AG04449 (cell line): ENCODE measurements at regions not wholly inside any gene's neighbourhood (a gene's known extent, or its start where the extent isn't known, plus 50 kb on each side); places are given as distances from the start of the nearest gene placed in this dataset.

ENCODE experiments used
- CTCF ChIA-PET: fragments of 350-600 bp; formaldehyde crosslinking; extraction: SDS; loops from one replicate; lab custom pipeline; 2021; ENCODE audit warnings: antibody characterized with exemption; lab: Yijun Ruan, JAX
- POLR2A ChIA-PET: fragments of 400-600, 350-600 bp; formaldehyde crosslinking; extraction: SDS; loops from one replicate; lab custom pipeline; 2020; ENCODE audit warnings: antibody characterized with exemption, inconsistent platforms; lab: Yijun Ruan, JAX
- DNase-seq: peaks from one replicate; pipeline ENCODE4 v3.0.0-alpha.2; 2010; ENCODE audit warnings: low read depth, low spot score
- H3K4me3 ChIP-seq: 2 replicates; pipeline ENCODE4 v1.5.1; 2011; ENCODE audit warnings: low read depth, mild to moderate bottlenecking, control low read depth, low read length
- TF ChIP-seq, protein P1 (sequence below): IDR thresholded peaks from one replicate; pipeline ENCODE4 v1.5.1; 2011; ENCODE audit warnings: mild to moderate bottlenecking, moderate library complexity, low read length, control low read depth, inconsistent platforms; ENCODE audit not compliant: insufficient read depth; ENCODE audit errors: missing control alignments

DNA sequence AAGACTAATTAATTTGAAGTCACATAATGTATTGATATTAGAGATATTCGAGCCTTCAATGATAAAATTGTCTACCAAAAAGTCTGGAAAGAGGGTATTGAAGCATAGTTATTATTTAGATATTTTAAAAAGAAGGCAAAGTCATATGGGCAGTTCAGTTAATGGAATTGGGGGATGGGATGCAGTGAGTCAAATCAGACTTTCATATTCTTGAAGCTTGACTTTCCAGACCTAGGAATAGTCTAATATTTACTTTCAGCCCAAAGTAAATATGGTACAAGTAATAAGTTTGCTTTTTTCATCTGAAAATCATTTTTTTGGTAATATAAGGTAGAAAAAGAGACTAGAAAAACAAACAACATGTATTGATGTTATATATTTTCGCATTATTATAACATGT lies 2017.8 kb downstream of the C4orf33 start:
- TF ChIP-seq, protein P1, sequence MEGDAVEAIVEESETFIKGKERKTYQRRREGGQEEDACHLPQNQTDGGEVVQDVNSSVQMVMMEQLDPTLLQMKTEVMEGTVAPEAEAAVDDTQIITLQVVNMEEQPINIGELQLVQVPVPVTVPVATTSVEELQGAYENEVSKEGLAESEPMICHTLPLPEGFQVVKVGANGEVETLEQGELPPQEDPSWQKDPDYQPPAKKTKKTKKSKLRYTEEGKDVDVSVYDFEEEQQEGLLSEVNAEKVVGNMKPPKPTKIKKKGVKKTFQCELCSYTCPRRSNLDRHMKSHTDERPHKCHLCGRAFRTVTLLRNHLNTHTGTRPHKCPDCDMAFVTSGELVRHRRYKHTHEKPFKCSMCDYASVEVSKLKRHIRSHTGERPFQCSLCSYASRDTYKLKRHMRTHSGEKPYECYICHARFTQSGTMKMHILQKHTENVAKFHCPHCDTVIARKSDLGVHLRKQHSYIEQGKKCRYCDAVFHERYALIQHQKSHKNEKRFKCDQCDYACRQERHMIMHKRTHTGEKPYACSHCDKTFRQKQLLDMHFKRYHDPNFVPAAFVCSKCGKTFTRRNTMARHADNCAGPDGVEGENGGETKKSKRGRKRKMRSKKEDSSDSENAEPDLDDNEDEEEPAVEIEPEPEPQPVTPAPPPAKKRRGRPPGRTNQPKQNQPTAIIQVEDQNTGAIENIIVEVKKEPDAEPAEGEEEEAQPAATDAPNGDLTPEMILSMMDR, result no peak
- POLR2A ChIA-PET, result no interaction called here
- CTCF ChIA-PET, result no interaction called here
- no peak for DNase-seq
- H3K4me3 ChIP-seq, result no peak overlapping the region

DNA sequence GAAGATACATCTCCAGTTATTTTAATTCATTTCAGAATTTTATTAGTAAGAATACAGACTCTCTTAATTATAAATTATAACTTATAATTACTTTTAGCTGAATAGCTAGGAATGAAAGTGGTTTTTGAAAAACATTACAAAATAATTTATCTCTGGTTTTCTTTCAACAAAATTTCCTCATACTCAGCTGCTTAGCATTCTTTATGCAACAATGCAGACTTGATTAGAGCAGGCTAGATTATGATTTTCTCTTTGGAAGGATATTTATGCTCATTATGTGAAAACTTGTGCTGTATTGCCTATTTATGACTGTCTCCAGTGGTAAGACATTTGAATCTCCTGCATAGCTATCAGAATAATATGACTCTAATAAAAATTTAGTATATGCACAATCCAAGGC lies 2023.7 kb downstream of the C4orf33 start:
- ChIA-PET POLR2A (no interaction called here), CTCF (no interaction called here)
- DNase-seq, result no peak
- TF ChIP-seq, protein P1, result no peak
- H3K4me3 ChIP-seq, result no peak overlapping the region

DNA sequence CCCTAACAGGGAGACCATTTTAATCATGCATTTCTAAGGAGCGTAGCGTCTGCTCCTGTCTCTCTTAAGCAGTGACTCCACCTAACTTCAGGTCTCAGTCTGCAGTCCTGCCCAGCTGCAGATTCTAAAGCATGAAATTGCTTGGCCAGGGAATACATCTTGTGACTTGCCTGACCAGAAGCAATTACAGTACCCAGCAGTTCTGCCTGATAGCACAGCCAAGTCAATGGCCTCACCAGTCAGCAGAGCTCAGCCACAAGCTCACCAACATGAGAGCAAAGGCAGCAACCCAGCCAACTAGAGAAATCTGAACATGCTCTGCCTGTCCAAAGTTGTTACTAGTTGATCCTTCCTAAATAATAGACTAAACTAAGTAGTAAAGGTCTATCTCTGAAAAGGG lies 2011.9 kb upstream of the PCDH10 start:
- no peak overlapping the region for H3K4me3 ChIP-seq
- DNase-seq, result no peak
- POLR2A ChIA-PET, result no interaction called here
- TF ChIP-seq, protein P1, result no peak
- CTCF ChIA-PET, result no interaction called here

DNA sequence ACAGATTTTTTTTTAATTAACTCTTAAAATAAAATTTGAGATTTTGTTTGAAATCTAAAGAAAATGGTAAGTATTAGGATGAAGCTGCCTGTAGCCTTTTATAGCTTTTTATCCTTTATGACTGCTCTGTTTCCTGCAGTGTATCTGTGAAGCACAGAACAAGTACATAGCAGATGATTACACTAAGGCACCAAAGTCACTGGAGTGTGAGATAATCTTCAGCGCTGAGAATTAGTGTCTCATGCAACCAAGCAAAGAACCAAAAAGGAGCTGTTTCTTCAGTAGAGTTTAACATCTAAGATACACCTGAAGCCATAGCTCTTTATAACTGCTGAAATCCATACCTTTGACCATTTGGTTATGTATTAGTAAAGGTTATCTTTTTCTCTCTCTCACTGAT lies 1989.8 kb upstream of the PCDH10 start:
- no peak overlapping the region for H3K4me3 ChIP-seq
- ChIA-PET CTCF (no interaction called here), POLR2A (no interaction called here)
- TF ChIP-seq, protein P1, result no peak
- no peak for DNase-seq

DNA sequence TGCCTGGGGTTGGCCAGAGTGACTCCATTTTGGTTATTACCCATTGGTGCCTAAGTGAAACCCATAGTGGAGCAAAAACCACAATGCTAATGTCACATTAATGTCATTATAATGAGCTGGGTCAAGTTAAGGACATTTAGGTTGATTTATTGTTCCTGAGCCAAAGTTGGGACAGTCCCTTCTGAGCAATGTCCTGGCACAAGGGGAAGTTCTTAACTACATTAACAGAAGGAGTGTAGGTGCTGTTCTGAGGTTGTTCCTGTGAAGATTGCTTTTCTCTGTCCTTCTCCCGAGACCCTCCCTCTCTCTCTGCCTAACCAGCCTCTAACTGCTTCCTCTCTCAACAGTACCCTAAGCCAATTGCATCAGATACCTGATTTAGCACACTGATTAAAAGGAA lies 1956.8 kb upstream of the PCDH10 start:
- TF ChIP-seq, protein P1, result no peak
- no peak for DNase-seq
- POLR2A ChIA-PET, result no interaction called here
- CTCF ChIA-PET, result no interaction called here
- H3K4me3 ChIP-seq, result no peak overlapping the region

DNA sequence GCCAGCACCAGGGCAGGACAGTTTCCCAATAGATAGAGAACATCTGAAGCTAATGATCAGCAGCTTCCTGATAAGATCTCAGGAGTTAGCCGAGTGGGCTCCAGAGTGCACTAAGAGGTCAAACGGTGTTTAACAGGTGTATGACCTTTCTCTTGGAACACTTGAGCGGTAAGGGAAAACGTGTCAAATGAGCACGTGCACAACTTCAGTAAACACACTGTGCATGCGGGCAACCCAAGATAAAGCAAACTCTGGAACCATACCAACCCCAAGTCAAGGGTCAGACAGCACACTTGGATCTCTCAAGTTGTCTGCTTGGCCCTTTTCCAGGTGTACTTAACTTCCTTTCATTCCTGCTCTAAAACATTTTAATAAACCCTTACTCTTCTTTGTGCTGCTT lies 1941.5 kb upstream of the PCDH10 start:
- CTCF ChIA-PET, result no interaction called here
- POLR2A ChIA-PET, result no interaction called here

More for the DNA sequence above, 1941.5 kb upstream of the PCDH10 start:
- H3K4me3 ChIP-seq, result no peak overlapping the region
- TF ChIP-seq, protein P1, result no peak
- DNase-seq, result no peak
